OCI-LY7 (cell line): ENCODE measurements at regions not wholly inside any gene's neighbourhood (a gene's known extent, or its start where the extent isn't known, plus 50 kb on each side); places are given as distances from the start of the nearest gene placed in this dataset.

ENCODE experiments used
- EZH2phosphoT487 ChIP-seq: fragments of 200-600 bp; sonication (generic); IDR thresholded peaks from 2 replicates; pipeline ENCODE4 v1.6.1; 2018; ENCODE audit warnings: low read depth, borderline replicate concordance, mild to moderate bottlenecking, mixed run types, antibody characterized with exemption, low read length, moderate library complexity, mixed read lengths
- TF ChIP-seq, protein P1 (sequence below): fragments of 200-600 bp; sonication (generic); conservative IDR thresholded peaks from 2 replicates; pipeline ENCODE4 v1.5.1; 2014; ENCODE audit warnings: mild to moderate bottlenecking, antibody characterized with exemption, low read length, moderate library complexity, mixed read lengths

DNA sequence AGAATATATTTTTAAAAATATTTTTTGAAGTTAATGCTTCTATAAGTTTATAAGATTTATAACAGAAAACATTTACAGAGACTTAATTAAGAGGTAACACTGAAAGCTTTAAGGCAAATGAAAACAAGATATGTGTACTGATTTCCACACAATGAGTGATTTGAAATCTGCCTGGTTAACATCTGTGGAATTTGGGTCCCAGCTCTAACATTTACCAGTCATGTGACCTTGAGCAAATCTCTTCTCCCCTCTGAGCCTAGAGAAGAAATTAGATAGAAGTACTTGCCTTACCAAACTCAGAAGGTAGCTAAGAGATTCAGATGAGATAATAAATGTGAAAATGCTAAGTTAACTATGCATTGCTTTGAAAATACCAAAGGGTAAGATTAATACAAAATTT, 458.8 kb upstream of the LCORL start:
- TF ChIP-seq, protein P1, sequence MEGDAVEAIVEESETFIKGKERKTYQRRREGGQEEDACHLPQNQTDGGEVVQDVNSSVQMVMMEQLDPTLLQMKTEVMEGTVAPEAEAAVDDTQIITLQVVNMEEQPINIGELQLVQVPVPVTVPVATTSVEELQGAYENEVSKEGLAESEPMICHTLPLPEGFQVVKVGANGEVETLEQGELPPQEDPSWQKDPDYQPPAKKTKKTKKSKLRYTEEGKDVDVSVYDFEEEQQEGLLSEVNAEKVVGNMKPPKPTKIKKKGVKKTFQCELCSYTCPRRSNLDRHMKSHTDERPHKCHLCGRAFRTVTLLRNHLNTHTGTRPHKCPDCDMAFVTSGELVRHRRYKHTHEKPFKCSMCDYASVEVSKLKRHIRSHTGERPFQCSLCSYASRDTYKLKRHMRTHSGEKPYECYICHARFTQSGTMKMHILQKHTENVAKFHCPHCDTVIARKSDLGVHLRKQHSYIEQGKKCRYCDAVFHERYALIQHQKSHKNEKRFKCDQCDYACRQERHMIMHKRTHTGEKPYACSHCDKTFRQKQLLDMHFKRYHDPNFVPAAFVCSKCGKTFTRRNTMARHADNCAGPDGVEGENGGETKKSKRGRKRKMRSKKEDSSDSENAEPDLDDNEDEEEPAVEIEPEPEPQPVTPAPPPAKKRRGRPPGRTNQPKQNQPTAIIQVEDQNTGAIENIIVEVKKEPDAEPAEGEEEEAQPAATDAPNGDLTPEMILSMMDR, result no peak
- no peak for TF ChIP-seq EZH2phosphoT487
